Activated naive CD4-positive, alpha-beta T cell (primary cell): ENCODE measurements at regions not wholly inside any gene's neighbourhood (a gene's known extent, or its start where the extent isn't known, plus 50 kb on each side); places are given as distances from the start of the nearest gene placed in this dataset.
"Not testable (repeated sequence)": the region's sequence is repeated elsewhere in the genome, so short reads cannot be mapped to it uniquely, and the experiment has no call there.

Source experiments
- DNase-seq, 4 experiments: peaks; one replicate each; lab custom pipeline; 2025; lab: John Stamatoyannopoulos, UW

- DNase-seq, result no peak
These were observed 786.3 kb downstream of the SOCS6 start for GRCh38 chr18:71075147-71075546.

GRCh38 chr18:71068338-71068737 lies 779.5 kb downstream of the SOCS6 start:
- DNase-seq, result no peak

- DNase-seq, result no peak
These were observed 761.0 kb downstream of the SOCS6 start for GRCh38 chr18:71049893-71050292.

GRCh38 chr18:71047882-71048281 lies 759.0 kb downstream of the SOCS6 start:
- DNase-seq, result no peak

GRCh38 chr18:71045331-71046065 lies 756.7 kb downstream of the SOCS6 start:
- DNase-seq, result no peak

- no peak for DNase-seq
These were observed 751.3 kb downstream of the SOCS6 start for GRCh38 chr18:71040161-71040560.

- DNase-seq, result no peak
These were observed 749.4 kb downstream of the SOCS6 start for GRCh38 chr18:71038196-71038595.

- no peak for DNase-seq
These were observed 747.9 kb downstream of the SOCS6 start for GRCh38 chr18:71036783-71037182.

GRCh38 chr18:71031296-71032191 lies 742.7 kb downstream of the SOCS6 start:
- not testable (repeated sequence) for DNase-seq

GRCh38 chr18:71030085-71030484 lies 741.2 kb downstream of the SOCS6 start:
- DNase-seq, result not testable (repeated sequence)

- DNase-seq, result no peak
These were observed 739.5 kb downstream of the SOCS6 start for GRCh38 chr18:71028285-71028762.

- DNase-seq, result no peak
These were observed 738.7 kb downstream of the SOCS6 start for GRCh38 chr18:71027531-71027930.

GRCh38 chr18:71025505-71026225 lies 736.8 kb downstream of the SOCS6 start:
- no peak for DNase-seq

- no peak for DNase-seq
These were observed 733.5 kb downstream of the SOCS6 start for GRCh38 chr18:71022389-71022788.

GRCh38 chr18:71021030-71021362 lies 732.2 kb downstream of the SOCS6 start:
- no peak for DNase-seq

- DNase-seq, result no peak
These were observed 731.6 kb downstream of the SOCS6 start for GRCh38 chr18:71020342-71021029.

- no peak for DNase-seq
These were observed 730.0 kb downstream of the SOCS6 start for GRCh38 chr18:71018816-71019215.

- no peak for DNase-seq
These were observed 723.9 kb downstream of the SOCS6 start for GRCh38 chr18:71012789-71013188.

GRCh38 chr18:71011389-71011788 lies 722.5 kb downstream of the SOCS6 start:
- DNase-seq, result no peak

GRCh38 chr18:71008257-71008656 lies 719.4 kb downstream of the SOCS6 start:
- no peak for DNase-seq

- DNase-seq, result no peak
These were observed 712.8 kb downstream of the SOCS6 start for GRCh38 chr18:71001597-71001996.

- no peak for DNase-seq
These were observed 709.6 kb downstream of the SOCS6 start for GRCh38 chr18:70998490-70998889.
